ENCODE measurements at regions not wholly inside any gene's neighbourhood (a gene's known extent, or its start where the extent isn't known, plus 50 kb on each side); places are given as distances from the start of the nearest gene placed in this dataset.

- no peak overlapping the region for H3K4me3 ChIP-seq (ENCODE audit: low read length in 3 of 3)
- intact Hi-C loops (cut with DNase I), result no loop called here
- peak in 1 of 5 donors; percentile 30 for DNase-seq
- H3K4me1 ChIP-seq (ENCODE audit: control insufficient read depth in 2 of 3, insufficient read depth in 2 of 3, low read depth in 1 of 3, low read length in 3 of 3), result peaks cover 2 to 30% (median 26%) of the 10 kb centered on the region in 3 donors
- TF ChIP-seq, protein P1, sequence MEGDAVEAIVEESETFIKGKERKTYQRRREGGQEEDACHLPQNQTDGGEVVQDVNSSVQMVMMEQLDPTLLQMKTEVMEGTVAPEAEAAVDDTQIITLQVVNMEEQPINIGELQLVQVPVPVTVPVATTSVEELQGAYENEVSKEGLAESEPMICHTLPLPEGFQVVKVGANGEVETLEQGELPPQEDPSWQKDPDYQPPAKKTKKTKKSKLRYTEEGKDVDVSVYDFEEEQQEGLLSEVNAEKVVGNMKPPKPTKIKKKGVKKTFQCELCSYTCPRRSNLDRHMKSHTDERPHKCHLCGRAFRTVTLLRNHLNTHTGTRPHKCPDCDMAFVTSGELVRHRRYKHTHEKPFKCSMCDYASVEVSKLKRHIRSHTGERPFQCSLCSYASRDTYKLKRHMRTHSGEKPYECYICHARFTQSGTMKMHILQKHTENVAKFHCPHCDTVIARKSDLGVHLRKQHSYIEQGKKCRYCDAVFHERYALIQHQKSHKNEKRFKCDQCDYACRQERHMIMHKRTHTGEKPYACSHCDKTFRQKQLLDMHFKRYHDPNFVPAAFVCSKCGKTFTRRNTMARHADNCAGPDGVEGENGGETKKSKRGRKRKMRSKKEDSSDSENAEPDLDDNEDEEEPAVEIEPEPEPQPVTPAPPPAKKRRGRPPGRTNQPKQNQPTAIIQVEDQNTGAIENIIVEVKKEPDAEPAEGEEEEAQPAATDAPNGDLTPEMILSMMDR (IDR thresholded peaks at IDR 0.05; ENCODE audit: borderline replicate concordance, extremely low read depth, insufficient read depth), result no peak
- FAIRE-seq, result no peak
- no peak overlapping the region for H3K9ac ChIP-seq (ENCODE audit: low read length in 3 of 3)
- H3K27me3 ChIP-seq (ENCODE audit: control insufficient read depth, insufficient read depth, low read length), result no peaks in the 10 kb centered on the region
- H3K9me3 ChIP-seq (ENCODE audit: control insufficient read depth in 2 of 3, insufficient read depth in 1 of 3, low read length in 3 of 3), result no peaks in the 10 kb centered on the region
- H3K36me3 ChIP-seq (ENCODE audit: control insufficient read depth in 2 of 3, insufficient read depth in 3 of 3, low read length in 3 of 3), result no peaks in the 10 kb centered on the region
- peak overlapping the region in 1 of 2 donors; percentile 29 for H3K27ac ChIP-seq (ENCODE audit: low read depth in 2 of 2, low read length in 2 of 2)
Observed at GRCh38 chr1:201715801-201716741, 112.9 kb upstream of the IPO9 start.

DNA sequence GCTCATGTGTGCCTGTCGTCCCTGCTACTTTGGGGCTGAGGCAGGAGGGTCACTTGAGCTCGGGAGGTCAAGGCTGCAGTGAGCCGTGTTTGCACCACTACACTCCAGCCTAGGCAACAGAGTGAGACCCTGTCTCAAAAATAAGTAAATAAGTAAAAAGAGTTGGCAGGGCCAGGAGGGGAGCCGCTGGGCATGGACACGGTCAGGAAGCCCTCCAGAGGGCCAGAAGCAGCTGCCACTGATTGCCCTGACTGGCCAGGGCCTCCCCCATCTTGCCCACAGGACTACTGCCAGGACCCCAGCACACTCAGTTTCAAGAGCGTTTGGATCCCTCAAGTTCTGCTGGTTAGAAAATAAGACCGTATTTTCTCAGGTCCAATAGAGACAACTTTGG lies 112.2 kb upstream of the IPO9 start:
- H3K4me1 ChIP-seq (ENCODE audit: control insufficient read depth in 2 of 3, insufficient read depth in 2 of 3, low read depth in 1 of 3, low read length in 3 of 3), result peaks cover 2 to 30% (median 26%) of the 10 kb centered on the region in 3 donors

DNA sequence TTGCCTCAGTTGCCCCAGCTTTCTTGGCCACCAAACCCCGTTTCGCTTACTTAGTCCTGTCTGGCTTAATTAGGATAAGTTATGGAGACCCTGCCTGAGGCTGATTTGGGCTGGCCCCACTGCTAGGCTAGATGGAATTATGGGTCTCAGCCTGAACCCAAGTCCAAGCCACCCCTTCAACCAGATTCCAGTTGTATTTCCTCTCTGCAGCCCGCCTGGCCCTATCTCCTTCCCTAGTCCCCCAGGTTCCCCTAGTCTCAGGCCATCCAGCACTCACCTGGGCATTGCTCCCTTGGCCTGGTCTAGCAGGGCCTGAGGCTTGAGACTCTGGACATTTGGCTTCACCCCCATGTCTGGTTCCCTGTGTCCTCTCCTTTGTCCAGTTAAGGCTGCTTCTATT lies 111.7 kb upstream of the IPO9 start:
- no peak overlapping the region for H3K27ac ChIP-seq (ENCODE audit: low read depth in 2 of 2, low read length in 2 of 2)
- FAIRE-seq (no peak), DNase-seq (no peak)
- intact Hi-C loops (cut with DNase I), result no loop called here
- H3K36me3 ChIP-seq (ENCODE audit: control insufficient read depth in 2 of 3, insufficient read depth in 3 of 3, low read length in 3 of 3), result no peaks in the 10 kb centered on the region
- H3K4me3 ChIP-seq (ENCODE audit: low read length in 3 of 3), result no peak overlapping the region
- H3K27me3 ChIP-seq (ENCODE audit: control insufficient read depth, insufficient read depth, low read length), result no peaks in the 10 kb centered on the region
- H3K4me1 ChIP-seq (ENCODE audit: control insufficient read depth in 2 of 3, insufficient read depth in 2 of 3, low read depth in 1 of 3, low read length in 3 of 3), result peaks cover 5 to 30% (median 26%) of the 10 kb centered on the region in 3 donors
- H3K9me3 ChIP-seq (ENCODE audit: control insufficient read depth in 2 of 3, insufficient read depth in 1 of 3, low read length in 3 of 3), result no peaks in the 10 kb centered on the region
- no peak overlapping the region for H3K9ac ChIP-seq (ENCODE audit: low read length in 3 of 3)
- TF ChIP-seq, protein P1 (IDR thresholded peaks at IDR 0.05; ENCODE audit: borderline replicate concordance, extremely low read depth, insufficient read depth), result no peak

More for the DNA sequence above, 112.2 kb upstream of the IPO9 start:
- FAIRE-seq, result no peak
- TF ChIP-seq, protein P1 (IDR thresholded peaks at IDR 0.05; ENCODE audit: borderline replicate concordance, extremely low read depth, insufficient read depth), result no peak
- intact Hi-C loops (cut with DNase I), result no loop called here
- Histone ChIP-seq H3K27me3 (ENCODE audit: control insufficient read depth, insufficient read depth, low read length) (no peaks in the 10 kb centered on the region), H3K27ac (ENCODE audit: low read depth in 2 of 2, low read length in 2 of 2) (no peak overlapping the region), H3K9me3 (ENCODE audit: control insufficient read depth in 2 of 3, insufficient read depth in 1 of 3, low read length in 3 of 3) (no peaks in the 10 kb centered on the region), H3K4me3 (ENCODE audit: low read length in 3 of 3) (no peak overlapping the region), H3K9ac (ENCODE audit: low read length in 3 of 3) (no peak overlapping the region), H3K36me3 (ENCODE audit: control insufficient read depth in 2 of 3, insufficient read depth in 3 of 3, low read length in 3 of 3) (no peaks in the 10 kb centered on the region)
- no peak for DNase-seq
